ENCODE measurements at regions not wholly inside any gene's neighbourhood (a gene's known extent, or its start where the extent isn't known, plus 50 kb on each side); places are given as distances from the start of the nearest gene placed in this dataset.
A peak's percentile ranks its signal among the peaks of the same experiment; 100 is the strongest.

- no peak for DNase-seq (ENCODE audit: low spot score)
Observed at GRCh38 chr4:58688568-58688967, 1578.4 kb upstream of the IGFBP7 start.

- no peak for DNase-seq (ENCODE audit: low spot score)
Observed at GRCh38 chr4:58679886-58680285, 1569.7 kb upstream of the IGFBP7 start.

GRCh38 chr4:58679051-58679450 lies 1568.9 kb upstream of the IGFBP7 start:
- no peak for DNase-seq (ENCODE audit: low spot score)

GRCh38 chr4:58669783-58670182 lies 1559.6 kb upstream of the IGFBP7 start:
- DNase-seq (ENCODE audit: low spot score), result no peak

- no peak for DNase-seq (ENCODE audit: low spot score)
Observed at GRCh38 chr4:58665649-58666048, 1555.5 kb upstream of the IGFBP7 start.

- no peak for DNase-seq (ENCODE audit: low spot score)
Observed at GRCh38 chr4:58658701-58659100, 1548.5 kb upstream of the IGFBP7 start.

GRCh38 chr4:58653251-58653650 lies 1543.1 kb upstream of the IGFBP7 start:
- no peak for DNase-seq (ENCODE audit: low spot score)

GRCh38 chr4:58649226-58649625 lies 1539.0 kb upstream of the IGFBP7 start:
- peak; percentile 53 for DNase-seq (ENCODE audit: low spot score)

- DNase-seq (ENCODE audit: low spot score), result no peak
Observed at GRCh38 chr4:58646126-58646525, 1535.9 kb upstream of the IGFBP7 start.

GRCh38 chr4:58644549-58644948 lies 1534.4 kb upstream of the IGFBP7 start:
- no peak for DNase-seq (ENCODE audit: low spot score)

GRCh38 chr4:58636381-58636780 lies 1526.2 kb upstream of the IGFBP7 start:
- no peak for DNase-seq (ENCODE audit: low spot score)

GRCh38 chr4:58617226-58617625 lies 1507.0 kb upstream of the IGFBP7 start:
- no peak for DNase-seq (ENCODE audit: low spot score)

- DNase-seq (ENCODE audit: low spot score), result no peak
Observed at GRCh38 chr4:58611012-58611411, 1500.8 kb upstream of the IGFBP7 start.

- no peak for DNase-seq (ENCODE audit: low spot score)
Observed at GRCh38 chr4:58606303-58606702, 1496.1 kb upstream of the IGFBP7 start.

- DNase-seq (ENCODE audit: low spot score), result no peak
Observed at GRCh38 chr4:58603951-58604350, 1493.8 kb upstream of the IGFBP7 start.

- DNase-seq (ENCODE audit: low spot score), result no peak
Observed at GRCh38 chr4:58602731-58603359, 1492.7 kb upstream of the IGFBP7 start.

- DNase-seq (ENCODE audit: low spot score), result no peak
Observed at GRCh38 chr4:58602022-58602421, 1491.8 kb upstream of the IGFBP7 start.

GRCh38 chr4:58600290-58600689 lies 1490.1 kb upstream of the IGFBP7 start:
- no peak for DNase-seq (ENCODE audit: low spot score)

GRCh38 chr4:58590722-58591121 lies 1480.5 kb upstream of the IGFBP7 start:
- DNase-seq (ENCODE audit: low spot score), result no peak

GRCh38 chr4:58587856-58588255 lies 1477.7 kb upstream of the IGFBP7 start:
- DNase-seq (ENCODE audit: low spot score), result no peak

GRCh38 chr4:58566260-58566659 lies 1456.1 kb upstream of the IGFBP7 start:
- no peak for DNase-seq (ENCODE audit: low spot score)

- no peak for DNase-seq (ENCODE audit: low spot score)
Observed at GRCh38 chr4:58564695-58565475, 1454.7 kb upstream of the IGFBP7 start.

- no peak for DNase-seq (ENCODE audit: low spot score)
Observed at GRCh38 chr4:58561170-58561569, 1451.0 kb upstream of the IGFBP7 start.

- DNase-seq (ENCODE audit: low spot score), result no peak
Observed at GRCh38 chr4:58560736-58561135, 1450.6 kb upstream of the IGFBP7 start.

Data from D341Med (cell line).